Heart left ventricle (tissue), 16 donors: ENCODE measurements at regions not wholly inside any gene's neighbourhood (a gene's known extent, or its start where the extent isn't known, plus 50 kb on each side); places are given as distances from the start of the nearest gene placed in this dataset.
A peak's percentile ranks its signal among the peaks of the same experiment; 100 is the strongest.

ENCODE experiments used
- ATAC-seq, 4 donors: fragments of 200-7000 bp; cut with Tn5 transposase; one replicate each; pipeline ENCODE4 v1.9.1; 2020 to 2022; ENCODE audit warnings: moderate library complexity in 4 of 4, mild to moderate bottlenecking in 3 of 4, moderate number of reproducible peaks in 1 of 4
- DNase-seq, 5 donors: peaks; one replicate each; pipeline ENCODE4 v3.0.0-alpha.2; 2020
- H3K27ac ChIP-seq, 12 donors: fragments of 200-600 bp; sonication (generic) in 4 of 12; one replicate each; pipeline versions ENCODE4 v1.5.0 to v1.8.0; 2016 to 2022; ENCODE audit warnings: mild to moderate bottlenecking in 2 of 12
- H3K27me3 ChIP-seq, 9 donors: fragments of 200-600 bp; sonication (generic) in 2 of 9; one replicate each; pipeline versions ENCODE4 v1.5.1 to v1.8.0; 2016 to 2022; ENCODE audit warnings: mild to moderate bottlenecking in 3 of 9
- H3K36me3 ChIP-seq, 9 donors: fragments of 200-600 bp; sonication (generic) in 2 of 9; one replicate each; pipeline versions ENCODE4 v1.5.0 to v1.8.0; 2018 to 2022; ENCODE audit warnings: mild to moderate bottlenecking in 2 of 9
- H3K4me1 ChIP-seq, 12 donors: fragments of 200-600 bp; sonication (generic) in 4 of 12; one replicate each; pipeline versions ENCODE4 v1.5.0 to v1.8.0; 2016 to 2022; ENCODE audit warnings: mild to moderate bottlenecking in 3 of 12
- H3K4me3 ChIP-seq, 12 donors: fragments of 200-600 bp; sonication (generic) in 4 of 12; one replicate each; pipeline versions ENCODE4 v1.5.0 to v1.8.0; 2017 to 2022; ENCODE audit warnings: mild to moderate bottlenecking in 9 of 12, moderate library complexity in 4 of 12
- H3K9me3 ChIP-seq, 12 donors: fragments of 200-600 bp; sonication (generic) in 4 of 12; one replicate each; pipeline versions ENCODE4 v1.5.0 to v1.8.0; 2016 to 2022; ENCODE audit warnings: mild to moderate bottlenecking in 1 of 12
- POLR2A ChIP-seq, 2 donors: fragments of 450-650 bp; IDR thresholded peaks; one replicate each; pipeline ENCODE4 v1.6.1; 2017; ENCODE audit warnings: antibody characterized with exemption in 2 of 2, mild to moderate bottlenecking in 2 of 2, moderate library complexity in 2 of 2
- WGBS, 4 donors: extraction: QIAGEN DNeasy Blood & Tissue Kit in 2 of 4; methylation state at CpG; one replicate each; pipeline versions ENCODE4 v1.1.5 to v1.1.7; 2013 to 2018; 5-methylcytosine and 5-hydroxymethylcytosine counted together
- intact Hi-C, 10 donors: fragments of 100-400 bp; cut with DNase I; formaldehyde crosslinking; loops; one replicate each; pipeline versions ENCODE4 v1.11.1 to v1.14.2; 2022
- TF ChIP-seq, protein P1 (sequence below), 12 donors: fragments of 200-600 bp; sonication (generic) in 4 of 12; IDR thresholded peaks; one replicate each; pipeline versions ENCODE4 v1.5.0 to v1.8.0; 2018 to 2022; ENCODE audit warnings: antibody characterized with exemption in 12 of 12, mild to moderate bottlenecking in 5 of 12
- donor health status: ischemic (EF 13 %, LVEDD 7.1; RV severe dilation, severe dysfunction).
- donor health status: healthy with polysubstance abuse.
- donor health status: DM: no; HTN: yes; CAD: no.
- donor health status: DM: no; HTN: no; CAD: no.
- donor health status: ischemic (EF 25% LVEDD 6.9; RV normal size, moderate dysfunction).
- donor health status: ischemic (EF 25% LVEDD 5.7; RV mildly dilated, moderate dysfunction).
- donor health status: healthy.
- donor health status: DM: yes; HTN: yes; CAD: no.
- donor health status: ischemic (EF 35%, LVEDD 5.7; RV mildly dilated, moderate dysfunction).
- donor health status: nonischemic (EF 11% LVEDD 7.7; RV severe dilation, severe dysfunction).
- donor health status: DM: yes; HTN: yes; CAD: no.
- donor health status: PGD.
- donor health status: ischemic (EF 29% LVEDD 5.4; RV normal size, mild dysfunction).
- donor health status: nonischemic (EF 23%, LVEDD 6.1; RV moderate dilation, normal function).

DNA sequence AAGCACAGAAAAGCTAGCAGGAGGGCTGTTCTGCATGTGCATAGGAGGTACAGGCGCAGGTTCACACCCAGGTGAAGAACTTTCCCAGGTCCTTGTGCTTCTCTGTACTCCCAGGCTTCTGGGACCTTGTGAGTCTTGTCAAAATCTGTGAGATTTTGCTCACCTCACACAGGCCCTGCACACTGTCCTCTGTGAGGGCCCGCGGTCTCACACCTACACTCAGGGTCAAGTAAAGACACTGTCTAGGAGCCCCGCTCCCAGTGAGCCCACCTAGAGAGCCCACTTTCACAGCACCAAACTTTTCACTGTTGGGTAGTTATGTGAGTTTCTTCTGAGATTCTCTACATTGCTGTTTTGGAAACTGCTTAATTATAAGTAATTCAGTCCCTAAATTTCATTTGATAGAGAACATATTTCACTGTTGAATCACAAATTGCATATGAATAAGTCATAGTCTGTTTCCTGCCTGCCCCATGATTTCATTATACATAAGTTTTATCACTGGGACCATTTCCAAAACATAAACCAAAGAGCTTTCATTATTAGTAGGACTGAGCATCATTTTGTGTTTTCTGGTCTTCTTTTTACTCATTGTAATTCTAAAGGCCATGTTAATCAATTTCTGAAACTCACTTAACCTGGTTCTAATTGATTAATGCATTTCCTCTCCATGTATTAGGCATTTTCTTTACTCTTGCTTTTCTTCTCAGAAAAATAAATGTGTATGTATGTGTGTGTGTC is 234.2 kb upstream of the SPOPL start:
- intact Hi-C loops: no loop called here
- H3K27me3 ChIP-seq: no peaks in the 10 kb centered on the region

GRCh38 chr2:138267902-138268254 is 233.7 kb upstream of the SPOPL start:
- Histone ChIP-seq H3K36me3 (no peaks in the 10 kb centered on the region), H3K9me3 (peaks cover 0 to 13% (median 2%) of the 10 kb centered on the region in 12 donors), H3K4me3 (no peak overlapping the region), H3K27me3 (no peaks in the 10 kb centered on the region), H3K4me1 (peaks cover 0 to 13% (median 0%) of the 10 kb centered on the region in 12 donors), H3K27ac (no peak overlapping the region)
- ATAC-seq (no peak), DNase-seq (no peak)
- intact Hi-C loops: no loop called here
- TF ChIP-seq POLR2A (IDR thresholded peaks at IDR 0.05): no peak
- TF ChIP-seq, protein P1, sequence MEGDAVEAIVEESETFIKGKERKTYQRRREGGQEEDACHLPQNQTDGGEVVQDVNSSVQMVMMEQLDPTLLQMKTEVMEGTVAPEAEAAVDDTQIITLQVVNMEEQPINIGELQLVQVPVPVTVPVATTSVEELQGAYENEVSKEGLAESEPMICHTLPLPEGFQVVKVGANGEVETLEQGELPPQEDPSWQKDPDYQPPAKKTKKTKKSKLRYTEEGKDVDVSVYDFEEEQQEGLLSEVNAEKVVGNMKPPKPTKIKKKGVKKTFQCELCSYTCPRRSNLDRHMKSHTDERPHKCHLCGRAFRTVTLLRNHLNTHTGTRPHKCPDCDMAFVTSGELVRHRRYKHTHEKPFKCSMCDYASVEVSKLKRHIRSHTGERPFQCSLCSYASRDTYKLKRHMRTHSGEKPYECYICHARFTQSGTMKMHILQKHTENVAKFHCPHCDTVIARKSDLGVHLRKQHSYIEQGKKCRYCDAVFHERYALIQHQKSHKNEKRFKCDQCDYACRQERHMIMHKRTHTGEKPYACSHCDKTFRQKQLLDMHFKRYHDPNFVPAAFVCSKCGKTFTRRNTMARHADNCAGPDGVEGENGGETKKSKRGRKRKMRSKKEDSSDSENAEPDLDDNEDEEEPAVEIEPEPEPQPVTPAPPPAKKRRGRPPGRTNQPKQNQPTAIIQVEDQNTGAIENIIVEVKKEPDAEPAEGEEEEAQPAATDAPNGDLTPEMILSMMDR (IDR thresholded peaks at IDR 0.05): no peak

More for the DNA sequence above, 234.2 kb upstream of the SPOPL start:
- 69 to 82% (median 75%) methylated on average over 4 of the region's 4 CpGs for WGBS, 4 donors
- no peak for TF ChIP-seq POLR2A (IDR thresholded peaks at IDR 0.05)
- TF ChIP-seq, protein P1 (IDR thresholded peaks at IDR 0.05): no peak
- H3K36me3 ChIP-seq: no peaks in the 10 kb centered on the region
- peaks cover 0 to 18% (median 7%) of the 10 kb centered on the region in 12 donors for H3K9me3 ChIP-seq
- ATAC-seq (no peak), DNase-seq (no peak)
- H3K4me1 ChIP-seq: peaks cover 0 to 13% (median 0%) of the 10 kb centered on the region in 12 donors
- no peak overlapping the region for H3K4me3 ChIP-seq
- H3K27ac ChIP-seq: peak overlapping the region in 1 of 12 donors; percentile 6

GRCh38 chr2:138269765-138270164 is 231.8 kb upstream of the SPOPL start:
- 93 to 94% (median 93%) methylated on average over 1 of the region's 1 CpG for WGBS, 4 donors
- Histone ChIP-seq H3K4me3 (no peak overlapping the region), H3K9me3 (no peaks in the 10 kb centered on the region), H3K36me3 (no peaks in the 10 kb centered on the region), H3K4me1 (peaks cover 0 to 13% (median 0%) of the 10 kb centered on the region in 12 donors), H3K27me3 (no peaks in the 10 kb centered on the region), H3K27ac (no peak overlapping the region)
- ATAC-seq (no peak), DNase-seq (no peak)
- no peak for TF ChIP-seq POLR2A (IDR thresholded peaks at IDR 0.05)
- TF ChIP-seq, protein P1 (IDR thresholded peaks at IDR 0.05): no peak
- intact Hi-C loops: no loop called here

DNA sequence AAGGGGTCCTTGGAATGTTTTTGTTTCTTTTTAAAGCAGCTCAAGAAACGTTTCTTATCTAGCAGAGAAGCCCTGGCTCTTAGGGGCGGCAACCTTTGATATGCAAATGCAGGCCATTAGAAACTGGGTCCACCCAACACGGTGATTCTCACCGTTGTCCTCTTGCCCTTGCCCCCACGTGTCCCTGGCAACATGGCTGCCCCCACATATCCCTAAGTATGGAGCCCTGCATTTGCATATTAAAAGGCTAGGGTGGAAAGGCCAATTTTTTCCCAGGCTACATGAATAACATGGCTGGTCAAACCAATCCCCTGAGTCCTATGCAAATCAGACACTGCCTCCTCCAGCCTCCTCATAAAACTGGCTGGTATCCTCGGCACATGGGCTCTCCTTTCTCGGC is 230.1 kb upstream of the SPOPL start:
- DNase-seq (no peak), ATAC-seq (no peak)
- H3K9me3 ChIP-seq: no peaks in the 10 kb centered on the region
- intact Hi-C loops: no loop called here
- peaks cover 0 to 13% (median 0%) of the 10 kb centered on the region in 12 donors for H3K4me1 ChIP-seq
- TF ChIP-seq POLR2A (IDR thresholded peaks at IDR 0.05): no peak
- TF ChIP-seq, protein P1 (IDR thresholded peaks at IDR 0.05): no peak
- H3K4me3 ChIP-seq: no peak overlapping the region
- no peaks in the 10 kb centered on the region for H3K36me3 ChIP-seq
- no peaks in the 10 kb centered on the region for H3K27me3 ChIP-seq
- WGBS, 4 donors: 66 to 72% (median 71%) methylated on average over 7 of the region's 7 CpGs
- no peak overlapping the region for H3K27ac ChIP-seq
